Testis (tissue), 2 donors: ENCODE measurements at regions not wholly inside any gene's neighbourhood (a gene's known extent, or its start where the extent isn't known, plus 50 kb on each side); places are given as distances from the start of the nearest gene placed in this dataset.
A peak's percentile ranks its signal among the peaks of the same experiment; 100 is the strongest.

Experiments used
- DNase-seq: peaks from one replicate; pipeline ENCODE4 v3.0.0-alpha.2; 2019
- H3K27ac ChIP-seq, 2 donors: fragments of 200-600 bp; sonication (generic); one replicate each; pipeline ENCODE4 v1.5.1; 2019
- H3K27me3 ChIP-seq: fragments of 200-600 bp; sonication (generic); one replicate; pipeline ENCODE4 v1.5.1; 2019
- H3K36me3 ChIP-seq: fragments of 200-600 bp; sonication (generic); one replicate; pipeline ENCODE4 v1.5.1; 2017; ENCODE audit warnings: low read depth; ENCODE audit errors: missing control alignments
- H3K4me1 ChIP-seq: fragments of 200-600 bp; sonication (generic); one replicate; pipeline ENCODE4 v1.5.1; 2019
- H3K4me3 ChIP-seq, 2 donors: fragments of 200-600 bp; sonication (generic); one replicate each; pipeline ENCODE4 v1.5.1; 2017 to 2019
- H3K9me3 ChIP-seq: fragments of 200-600 bp; sonication (generic); one replicate; pipeline ENCODE4 v1.5.1; 2017
- POLR2A ChIP-seq: fragments of 450-650 bp; IDR thresholded peaks from one replicate; pipeline ENCODE4 v1.6.1; 2017; ENCODE audit warnings: antibody characterized with exemption, mild to moderate bottlenecking, moderate library complexity
- WGBS, 2 donors: methylation state at CpG; one replicate each; pipeline ENCODE4 v1.1.5; 2018; 5-methylcytosine and 5-hydroxymethylcytosine counted together
- intact Hi-C: fragments of 100-400 bp; cut with DNase I; formaldehyde crosslinking; loops from one replicate; pipeline ENCODE4 v1.15.1; 2023; ENCODE audit warnings: low total_unique reads
- TF ChIP-seq, protein P1 (sequence below), 3 experiments: fragments of 450-650 bp in 2 of 3; fragments of 200-600 bp in 1 of 3; sonication (generic) in 1 of 3; IDR thresholded peaks; one replicate each; pipeline ENCODE4 v1.5.1; 2016 to 2019; ENCODE audit warnings: antibody characterized with exemption in 3 of 3, mild to moderate bottlenecking in 2 of 3, moderate library complexity in 1 of 3

DNA sequence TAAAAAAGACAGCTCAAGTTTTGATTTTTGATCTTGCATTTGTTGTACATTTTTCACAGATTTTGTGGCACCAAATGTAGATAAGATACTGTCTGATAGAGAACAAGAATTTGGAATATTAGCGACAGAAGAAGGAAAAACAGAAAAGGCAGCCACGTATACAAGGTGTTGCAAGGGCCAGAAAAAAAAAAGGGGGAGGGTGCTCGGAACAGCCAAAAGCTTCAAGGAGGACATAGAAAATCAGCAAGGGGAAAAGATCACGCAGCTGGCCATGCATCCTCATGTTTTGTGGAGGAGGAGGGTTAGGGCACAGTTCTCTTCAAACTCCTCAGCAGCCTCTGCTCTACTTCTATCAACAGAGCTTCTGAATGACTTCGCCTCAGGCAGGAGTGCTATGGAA is 80.7 kb upstream of the MROH9 start:
- H3K4me3 ChIP-seq: no peak overlapping the region
- no peaks in the 10 kb centered on the region for H3K36me3 ChIP-seq
- 63 to 69% methylated on average over 5 of the region's 5 CpGs for WGBS, 2 donors
- H3K27ac ChIP-seq: no peak overlapping the region
- TF ChIP-seq, protein P1, sequence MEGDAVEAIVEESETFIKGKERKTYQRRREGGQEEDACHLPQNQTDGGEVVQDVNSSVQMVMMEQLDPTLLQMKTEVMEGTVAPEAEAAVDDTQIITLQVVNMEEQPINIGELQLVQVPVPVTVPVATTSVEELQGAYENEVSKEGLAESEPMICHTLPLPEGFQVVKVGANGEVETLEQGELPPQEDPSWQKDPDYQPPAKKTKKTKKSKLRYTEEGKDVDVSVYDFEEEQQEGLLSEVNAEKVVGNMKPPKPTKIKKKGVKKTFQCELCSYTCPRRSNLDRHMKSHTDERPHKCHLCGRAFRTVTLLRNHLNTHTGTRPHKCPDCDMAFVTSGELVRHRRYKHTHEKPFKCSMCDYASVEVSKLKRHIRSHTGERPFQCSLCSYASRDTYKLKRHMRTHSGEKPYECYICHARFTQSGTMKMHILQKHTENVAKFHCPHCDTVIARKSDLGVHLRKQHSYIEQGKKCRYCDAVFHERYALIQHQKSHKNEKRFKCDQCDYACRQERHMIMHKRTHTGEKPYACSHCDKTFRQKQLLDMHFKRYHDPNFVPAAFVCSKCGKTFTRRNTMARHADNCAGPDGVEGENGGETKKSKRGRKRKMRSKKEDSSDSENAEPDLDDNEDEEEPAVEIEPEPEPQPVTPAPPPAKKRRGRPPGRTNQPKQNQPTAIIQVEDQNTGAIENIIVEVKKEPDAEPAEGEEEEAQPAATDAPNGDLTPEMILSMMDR (IDR thresholded peaks at IDR 0.05): no peak
- TF ChIP-seq POLR2A: no peak
- no peaks in the 10 kb centered on the region for H3K27me3 ChIP-seq
- no peaks in the 10 kb centered on the region for H3K4me1 ChIP-seq
- intact Hi-C loops: no loop called here
- DNase-seq: no peak
- no peaks in the 10 kb centered on the region for H3K9me3 ChIP-seq

DNA sequence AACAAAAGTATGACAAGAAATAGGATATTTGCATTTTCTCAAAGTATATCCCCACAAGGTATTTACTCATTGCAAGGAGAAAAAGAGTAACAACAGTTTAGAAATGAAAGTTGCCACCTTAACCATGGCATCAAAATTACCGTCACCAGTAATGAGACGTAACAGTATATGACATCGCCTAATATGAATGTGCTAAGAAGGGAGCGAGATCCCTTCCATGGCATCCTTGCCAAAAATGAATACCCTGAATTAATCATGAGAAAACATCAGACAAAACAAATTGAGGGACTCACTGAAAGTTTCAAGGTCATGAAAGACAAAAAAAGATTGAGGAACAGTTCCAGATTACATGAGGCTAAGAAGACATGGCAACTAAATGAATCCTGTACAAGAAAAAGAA is 78.9 kb upstream of the MROH9 start:
- Histone ChIP-seq H3K27me3 (no peaks in the 10 kb centered on the region), H3K4me3 (no peak overlapping the region), H3K36me3 (no peaks in the 10 kb centered on the region), H3K27ac (no peak overlapping the region), H3K4me1 (no peaks in the 10 kb centered on the region), H3K9me3 (no peaks in the 10 kb centered on the region)
- intact Hi-C loops: no loop called here
- WGBS, 2 donors: 47 to 59% methylated on average over 4 of the region's 4 CpGs
- DNase-seq: no peak
- TF ChIP-seq, protein P1 (IDR thresholded peaks at IDR 0.05): no peak
- no peak for TF ChIP-seq POLR2A

- Histone ChIP-seq H3K27me3 (no peaks in the 10 kb centered on the region), H3K27ac (no peak overlapping the region), H3K4me3 (no peak overlapping the region), H3K4me1 (no peaks in the 10 kb centered on the region), H3K36me3 (no peaks in the 10 kb centered on the region), H3K9me3 (no peaks in the 10 kb centered on the region)
- intact Hi-C loops: no loop called here
- DNase-seq: no peak
- TF ChIP-seq, protein P1 (IDR thresholded peaks at IDR 0.05): no peak
- TF ChIP-seq POLR2A: no peak
Measured at GRCh38 chr1:170857955-170858354, 77.4 kb upstream of the MROH9 start.

- TF ChIP-seq, protein P1 (IDR thresholded peaks at IDR 0.05): no peak
- TF ChIP-seq POLR2A: no peak
- peaks cover 20% of the 10 kb centered on the region for H3K4me1 ChIP-seq
- H3K27me3 ChIP-seq: no peaks in the 10 kb centered on the region
- H3K36me3 ChIP-seq: no peaks in the 10 kb centered on the region
- no peaks in the 10 kb centered on the region for H3K9me3 ChIP-seq
- 56 to 60% methylated on average over 1 of the region's 1 CpG for WGBS, 2 donors
- no peak for DNase-seq
- H3K4me3 ChIP-seq: no peak overlapping the region
- intact Hi-C loops: no loop called here
- H3K27ac ChIP-seq: peak overlapping the region in 1 of 2 donors; percentile 64
Measured at GRCh38 chr1:170863621-170864020, 71.7 kb upstream of the MROH9 start.

GRCh38 chr1:170864238-170864637 is 71.1 kb upstream of the MROH9 start:
- TF ChIP-seq, protein P1 (IDR thresholded peaks at IDR 0.05): no peak
- no peak for TF ChIP-seq POLR2A
- H3K9me3 ChIP-seq: no peaks in the 10 kb centered on the region
- intact Hi-C loops: no loop called here
- no peaks in the 10 kb centered on the region for H3K36me3 ChIP-seq
- no peaks in the 10 kb centered on the region for H3K27me3 ChIP-seq
- H3K4me3 ChIP-seq: no peak overlapping the region
- peak; percentile 56 for DNase-seq
- WGBS, 2 donors: 40 to 53% methylated on average over 3 of the region's 3 CpGs
- H3K27ac ChIP-seq: peak overlapping the region in 1 of 2 donors; percentile 64
- peaks cover 20% of the 10 kb centered on the region for H3K4me1 ChIP-seq
